Stromal cell of bone marrow (primary cell): ENCODE measurements at regions not wholly inside any gene's neighbourhood (a gene's known extent, or its start where the extent isn't known, plus 50 kb on each side); places are given as distances from the start of the nearest gene placed in this dataset.
A peak's percentile ranks its signal among the peaks of the same experiment; 100 is the strongest.
"Not testable (repeated sequence)": the region's sequence is repeated elsewhere in the genome, so short reads cannot be mapped to it uniquely, and the experiment has no call there.

Source experiments
- DNase-seq: peaks from one replicate; pipeline ENCODE4 v3.0.0-alpha.2; 2012; ENCODE audit warnings: low read depth

DNA sequence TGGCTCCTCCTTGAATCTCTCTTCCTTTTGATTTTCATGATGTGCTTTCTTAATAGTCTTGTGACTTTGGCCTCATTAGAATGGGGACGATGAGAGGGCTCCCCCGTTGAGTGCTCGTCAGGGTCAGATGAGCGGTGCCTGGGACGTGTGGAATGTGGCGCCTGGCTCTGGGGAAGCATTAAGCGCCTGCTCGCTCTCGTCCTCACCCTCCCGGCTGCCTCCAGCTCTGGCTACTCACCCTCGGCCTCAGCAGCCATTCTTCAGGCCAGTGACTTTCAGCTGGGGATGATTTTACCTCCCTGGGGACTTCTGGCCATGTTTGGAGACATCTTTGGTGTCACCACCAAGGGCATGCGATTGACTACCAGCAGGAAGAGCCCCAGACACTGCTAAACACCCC is 69.7 kb downstream of the RPS6KA4 start:
- DNase-seq = no peak

DNA sequence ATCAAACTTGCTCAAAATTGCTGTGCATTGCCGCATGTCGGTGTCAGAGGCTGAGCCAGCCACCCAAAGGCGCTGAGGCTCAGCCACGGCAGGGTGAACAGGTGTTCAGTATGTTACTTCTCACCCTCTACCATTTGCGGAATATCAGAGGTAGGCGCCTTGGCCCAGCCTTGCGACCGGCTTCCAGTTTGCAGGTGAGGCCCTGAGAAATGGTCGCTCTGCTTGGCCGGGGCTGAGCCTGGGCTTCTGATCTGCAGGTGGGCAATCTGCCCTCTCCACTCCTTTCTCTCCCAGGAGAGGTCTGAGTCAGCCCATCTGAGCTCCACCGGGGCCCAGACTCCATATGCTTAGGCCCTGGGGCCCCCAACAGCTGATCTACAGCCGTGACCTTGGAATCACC is 71.0 kb downstream of the RPS6KA4 start:
- no peak for DNase-seq

DNA sequence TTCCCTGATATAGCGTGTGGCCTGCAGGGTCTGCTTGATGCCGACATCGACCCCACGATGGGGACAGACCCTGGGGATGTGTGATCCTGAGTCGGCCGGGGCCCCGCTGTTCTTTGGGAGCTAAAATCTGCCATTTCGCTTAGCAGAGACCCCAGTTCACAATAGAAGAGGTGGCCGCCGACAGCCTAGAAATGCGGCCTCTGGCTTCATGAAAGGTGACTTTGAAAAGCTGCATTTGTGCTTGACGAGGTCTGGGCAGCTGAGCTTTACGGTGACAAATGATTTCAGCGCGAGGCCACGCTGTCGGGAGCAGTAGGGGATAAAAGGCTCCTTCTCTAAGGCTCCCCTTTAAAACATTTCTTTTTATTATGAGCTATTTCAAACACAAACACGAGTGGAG is 71.7 kb downstream of the RPS6KA4 start:
- no peak for DNase-seq

DNA sequence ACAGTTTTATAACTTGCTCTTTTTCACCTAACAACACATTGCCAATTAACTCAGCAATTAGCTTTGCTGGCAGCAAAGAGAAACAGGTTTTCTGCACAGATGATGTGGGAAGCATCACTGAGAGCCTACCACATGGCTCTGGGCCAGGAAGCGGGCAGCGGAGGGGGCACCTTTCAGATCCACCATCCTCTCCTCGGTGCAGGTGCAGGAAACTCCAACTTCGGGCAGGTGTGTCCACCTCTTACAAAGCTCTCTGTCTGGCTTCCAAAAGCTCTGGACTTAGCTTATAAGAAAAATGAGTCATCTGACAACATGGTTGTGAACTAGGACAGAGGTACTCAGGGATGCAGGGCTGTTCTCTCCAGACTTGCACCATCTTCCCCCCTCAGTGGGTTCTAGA is 77.0 kb downstream of the RPS6KA4 start:
- DNase-seq = no peak

DNA sequence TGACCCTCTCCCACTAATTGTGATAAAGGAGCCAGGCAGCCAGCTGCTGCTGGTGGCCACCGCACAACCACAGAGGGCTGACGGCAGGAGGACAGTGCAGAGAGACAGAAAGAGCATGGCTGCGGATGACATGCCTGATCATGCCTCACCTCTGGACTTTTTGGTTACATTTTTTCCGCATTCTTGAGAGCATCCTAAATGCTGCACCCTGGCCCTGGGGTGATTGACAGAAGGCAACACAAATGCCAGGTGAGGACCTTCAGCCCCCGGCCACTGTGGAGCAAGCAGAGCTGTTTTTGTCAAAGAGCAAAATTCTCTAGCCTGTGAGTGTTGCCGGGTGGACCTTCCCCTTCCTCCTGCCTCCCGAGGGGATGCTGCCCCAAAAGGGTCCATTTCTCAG is 78.5 kb downstream of the RPS6KA4 start:
- DNase-seq = no peak

DNA sequence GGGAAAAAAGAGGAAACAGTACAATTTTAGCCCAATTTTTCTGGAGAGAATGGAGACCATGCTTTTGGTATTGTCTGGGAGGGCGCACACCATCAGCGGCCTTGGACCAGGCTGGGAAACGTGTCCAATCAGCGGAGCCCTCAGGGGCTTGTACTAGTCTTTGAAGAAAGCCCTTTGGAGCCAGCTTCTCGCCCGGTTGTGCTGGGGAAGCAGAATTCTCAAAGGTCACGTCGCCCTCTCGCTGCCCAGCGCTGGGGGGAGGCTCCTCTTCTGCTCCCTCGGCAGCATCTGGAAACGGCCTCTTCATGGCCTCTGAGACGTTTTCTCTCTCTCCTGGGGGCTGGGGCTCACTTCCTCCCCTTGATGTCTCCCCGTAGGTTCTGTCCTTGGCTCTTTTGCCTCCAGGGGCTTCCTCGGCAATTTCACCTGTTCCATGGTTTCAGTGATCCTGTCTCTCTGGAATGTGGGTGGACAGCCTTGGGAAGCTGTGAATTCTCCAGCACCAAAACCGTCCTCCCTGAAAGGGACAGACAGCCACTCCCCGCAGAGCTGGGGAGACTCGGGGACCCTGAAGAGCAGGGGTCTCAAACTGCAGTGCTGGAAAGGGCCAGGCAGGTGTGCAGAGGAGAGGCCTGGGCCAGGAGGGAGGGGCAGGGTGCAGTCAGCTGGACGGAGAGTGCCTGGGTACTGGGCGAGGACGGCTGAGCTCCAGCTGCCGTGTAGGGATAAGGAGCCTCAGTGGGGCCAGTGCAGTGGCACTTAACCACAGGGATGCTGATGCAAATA is 80.2 kb downstream of the RPS6KA4 start:
- no peak for DNase-seq

DNA sequence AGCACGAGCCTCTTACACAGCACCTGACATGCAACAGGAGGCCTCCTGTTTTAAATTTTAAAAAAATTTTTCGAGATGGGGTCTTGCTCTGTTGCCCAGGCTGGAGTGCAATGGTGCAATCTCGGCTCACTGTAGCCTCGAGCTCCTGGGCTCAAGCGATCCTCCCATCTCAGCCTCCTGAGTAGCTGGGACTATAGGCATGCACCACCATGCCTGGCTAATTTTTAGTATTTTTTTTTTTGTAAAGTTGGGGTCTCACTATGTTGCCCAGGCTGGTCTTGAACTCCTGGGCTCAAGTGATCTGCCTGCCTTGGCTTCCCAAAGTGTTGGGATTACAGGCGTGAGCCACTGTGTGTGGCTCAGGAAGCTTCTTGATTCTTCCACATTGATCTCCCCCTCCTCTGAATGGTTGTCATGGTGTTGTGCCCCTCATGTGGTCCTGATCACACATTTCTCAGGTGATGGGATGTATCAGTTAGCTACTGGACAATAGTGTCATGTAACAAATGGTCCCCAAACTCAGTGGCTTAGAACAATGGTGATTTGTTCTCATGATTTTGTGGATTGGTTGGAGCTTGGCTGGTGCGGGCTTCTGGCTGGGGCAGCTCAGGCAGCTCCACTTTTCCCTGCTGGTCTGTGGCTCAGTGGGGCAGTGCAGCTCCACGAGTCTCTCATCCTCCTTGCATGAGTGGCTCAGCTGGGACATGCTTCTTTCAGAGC is 81.0 kb downstream of the RPS6KA4 start:
- DNase-seq = not testable (repeated sequence)

DNA sequence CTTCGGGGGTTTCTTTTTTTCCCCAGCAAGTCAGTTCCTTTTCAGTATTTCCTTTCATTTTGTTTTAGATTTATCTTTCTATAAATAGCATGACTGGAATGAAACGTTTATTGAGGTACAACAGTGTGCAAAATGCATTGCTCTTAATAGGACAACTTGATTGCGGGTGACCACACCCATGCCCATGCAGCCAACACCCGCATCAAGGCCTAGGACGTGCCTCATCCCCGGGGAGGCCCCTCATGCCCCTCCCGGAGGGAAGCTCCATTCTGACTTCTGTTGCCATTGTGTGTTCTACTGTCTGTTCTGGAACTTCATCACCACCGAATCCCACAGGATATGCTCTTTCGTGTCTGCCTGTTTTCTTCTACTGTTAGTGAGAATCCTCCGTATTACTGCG is 82.2 kb downstream of the RPS6KA4 start:
- DNase-seq = no peak

DNA sequence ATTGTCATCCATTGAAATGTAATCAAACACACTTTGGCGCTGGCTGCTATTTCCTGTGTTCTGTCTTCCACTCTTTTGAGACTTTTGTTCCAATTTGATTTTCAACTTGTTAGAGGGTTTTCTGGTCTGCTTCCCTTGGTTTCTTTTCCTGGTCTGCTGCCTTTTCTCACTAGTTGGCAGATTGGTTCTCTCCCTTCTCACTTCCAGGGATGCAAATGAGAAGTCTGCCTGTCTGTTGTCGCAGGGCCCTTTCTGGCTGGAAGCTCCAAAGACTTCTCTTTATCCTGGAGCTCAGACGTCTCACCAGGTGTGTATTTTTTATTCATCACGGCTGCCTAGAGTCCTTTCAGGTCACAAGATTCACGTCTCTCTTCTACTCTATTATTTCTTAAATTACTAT is 84.0 kb downstream of the RPS6KA4 start:
- no peak for DNase-seq

DNA sequence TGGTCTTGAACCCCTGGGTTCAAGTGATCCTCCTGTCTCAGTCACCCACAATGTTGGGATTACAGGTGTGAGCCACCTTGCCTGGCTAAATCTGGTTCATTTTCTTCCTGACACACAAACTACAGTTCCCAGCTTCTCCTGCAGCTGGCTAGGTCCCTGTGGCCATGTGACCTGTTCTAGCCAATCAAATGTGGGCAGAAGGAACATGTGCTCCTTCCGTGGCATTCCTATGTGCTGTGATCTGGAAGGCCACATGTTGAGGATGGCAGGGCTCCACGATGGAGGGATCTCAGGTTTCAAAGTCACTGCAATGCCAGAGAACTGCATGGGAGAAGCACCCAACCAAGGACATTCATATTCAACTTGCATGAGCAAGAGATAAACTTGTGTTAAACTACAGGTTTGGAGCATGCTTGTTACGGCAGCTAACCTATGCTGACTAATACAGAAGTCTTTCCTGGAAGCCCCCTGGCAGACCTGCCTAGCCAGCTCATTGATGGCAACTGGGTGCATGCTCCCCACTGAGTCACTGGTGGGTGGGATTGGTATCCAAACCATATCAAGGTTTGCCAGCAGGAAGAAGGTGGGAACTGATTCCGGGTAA is 86.0 kb downstream of the RPS6KA4 start:
- DNase-seq = peak; percentile 9

DNA sequence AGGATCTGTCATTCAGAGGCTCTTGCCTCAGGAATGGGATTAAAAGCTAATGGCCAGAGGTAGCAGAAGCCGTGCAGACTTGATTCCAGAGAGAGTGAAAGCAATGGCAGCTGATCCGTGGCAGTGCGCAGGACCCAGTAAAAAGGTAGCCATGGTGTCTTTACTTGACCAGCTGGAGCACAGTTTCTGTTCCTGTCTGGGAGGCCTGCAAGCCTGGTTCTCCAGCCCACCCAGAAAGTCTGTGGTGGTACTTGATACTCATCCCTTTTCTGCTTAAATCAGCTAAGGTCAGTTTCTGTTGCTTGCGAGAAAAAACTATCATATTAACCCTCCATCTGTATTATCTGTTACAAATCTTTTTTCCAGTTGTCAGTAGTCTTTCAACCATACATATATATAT is 86.7 kb downstream of the RPS6KA4 start:
- DNase-seq = no peak

DNA sequence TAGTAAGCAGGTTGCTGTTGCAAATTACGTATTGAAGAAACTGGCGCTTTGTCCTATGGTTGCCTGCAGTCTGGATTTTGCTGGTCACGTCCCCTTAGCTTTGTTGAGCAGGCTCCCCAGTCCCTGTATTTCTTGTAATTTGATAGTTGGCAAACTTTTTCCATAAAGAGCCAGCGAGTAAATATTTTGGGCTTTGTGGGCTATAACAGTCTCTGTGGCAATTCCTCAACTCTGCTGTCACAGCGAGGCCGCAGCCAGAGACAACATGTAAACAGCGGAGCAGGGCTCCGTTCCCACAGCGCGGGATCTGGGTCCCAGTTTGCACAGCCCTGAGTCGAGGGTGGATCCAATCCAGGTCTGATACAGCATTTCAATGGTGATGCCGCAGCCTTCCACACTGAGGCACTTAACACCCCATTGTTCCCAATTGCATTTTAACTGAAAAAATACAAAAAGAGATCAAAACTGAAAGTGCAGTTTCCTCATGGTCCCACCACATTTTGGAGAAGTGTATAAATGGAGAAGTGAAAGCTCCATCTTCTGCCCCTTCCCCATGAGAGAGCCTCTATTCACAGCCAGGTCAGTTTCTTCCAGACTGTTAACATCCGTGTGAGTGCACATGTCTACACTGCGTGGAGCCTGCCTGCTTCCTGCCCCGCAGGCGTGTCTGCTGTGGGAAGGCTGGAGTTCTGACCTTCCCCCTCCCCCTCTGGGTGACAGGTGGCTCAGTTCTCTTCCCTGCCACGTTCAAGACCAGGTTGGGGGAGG is 89.1 kb downstream of the RPS6KA4 start:
- DNase-seq = peak; percentile 46

DNA sequence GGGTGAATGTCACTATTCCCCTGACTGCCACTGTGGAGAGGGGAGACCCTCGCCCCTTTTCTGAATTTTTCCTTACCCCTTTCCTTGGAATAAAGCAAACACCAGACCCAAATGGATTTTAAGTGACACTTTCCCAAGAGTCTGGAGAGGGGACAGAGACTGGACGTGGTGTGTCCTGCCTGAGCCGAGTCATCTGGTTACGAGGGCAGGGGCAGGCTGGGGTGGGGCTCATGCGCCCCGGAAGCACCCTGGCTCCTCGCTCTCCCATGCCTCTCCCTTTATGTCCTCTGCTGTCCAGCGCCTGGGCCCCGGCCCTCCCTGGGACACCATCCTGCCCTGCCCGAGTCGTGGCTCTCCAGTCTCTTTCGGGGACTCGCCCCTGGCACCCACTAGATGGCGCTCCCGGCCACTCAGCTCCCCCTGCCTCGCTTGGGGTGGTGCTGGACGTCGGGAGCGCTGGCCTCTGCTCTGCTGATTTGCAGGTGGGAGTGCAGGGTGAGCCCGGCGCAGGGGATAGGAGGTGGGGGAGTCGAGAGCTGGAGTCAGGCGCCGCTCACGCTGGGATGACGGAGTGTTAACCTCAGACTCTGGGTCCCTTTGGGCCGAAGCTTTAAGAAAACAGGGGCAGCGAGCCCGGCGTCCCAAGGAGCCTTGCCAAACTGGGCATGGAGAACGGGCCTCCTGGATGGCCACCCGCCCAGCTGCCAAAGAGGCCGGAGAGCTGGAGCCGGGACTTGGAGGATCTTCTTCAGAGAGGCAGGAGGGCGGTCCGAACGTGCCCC is 89.8 kb downstream of the RPS6KA4 start:
- peak; percentile 35 for DNase-seq

DNA sequence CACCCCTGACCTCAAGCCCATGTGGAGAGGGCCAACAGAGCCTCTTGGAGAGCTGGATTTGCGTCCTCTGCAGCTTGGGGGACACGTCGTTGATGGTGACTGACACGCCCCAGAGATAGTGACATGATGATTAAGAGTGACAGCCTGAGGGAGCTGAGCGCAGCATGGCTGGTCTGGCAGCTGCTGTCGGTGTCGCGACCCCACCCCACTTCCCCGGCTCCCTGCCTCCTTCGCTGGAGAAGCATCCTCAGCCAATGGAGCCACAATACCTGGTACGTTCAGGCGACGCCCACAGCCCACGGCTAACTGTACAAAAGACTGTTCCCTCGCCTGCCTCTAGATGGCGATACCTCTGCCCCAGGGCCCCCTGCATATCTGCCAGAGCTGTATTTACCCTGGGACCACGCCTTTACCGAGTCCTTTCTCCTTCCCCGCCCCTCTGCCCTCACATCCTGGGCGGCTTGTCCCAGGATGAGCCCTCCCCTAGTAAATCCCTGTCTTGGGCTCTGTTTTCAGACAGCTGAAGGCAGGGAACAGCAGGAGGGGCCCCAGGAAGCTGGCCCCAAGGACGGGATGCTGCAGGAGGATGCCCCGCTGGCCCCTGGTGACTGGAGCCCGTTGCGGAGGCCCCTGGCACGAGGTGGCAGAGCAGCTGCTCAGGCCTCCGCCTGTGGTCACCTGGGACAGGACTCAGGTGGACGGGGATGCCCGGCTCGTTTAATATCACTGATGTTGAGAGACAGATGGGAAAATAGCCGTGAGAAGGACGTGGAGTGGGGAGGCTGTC is 90.6 kb downstream of the RPS6KA4 start:
- no peak for DNase-seq

DNA sequence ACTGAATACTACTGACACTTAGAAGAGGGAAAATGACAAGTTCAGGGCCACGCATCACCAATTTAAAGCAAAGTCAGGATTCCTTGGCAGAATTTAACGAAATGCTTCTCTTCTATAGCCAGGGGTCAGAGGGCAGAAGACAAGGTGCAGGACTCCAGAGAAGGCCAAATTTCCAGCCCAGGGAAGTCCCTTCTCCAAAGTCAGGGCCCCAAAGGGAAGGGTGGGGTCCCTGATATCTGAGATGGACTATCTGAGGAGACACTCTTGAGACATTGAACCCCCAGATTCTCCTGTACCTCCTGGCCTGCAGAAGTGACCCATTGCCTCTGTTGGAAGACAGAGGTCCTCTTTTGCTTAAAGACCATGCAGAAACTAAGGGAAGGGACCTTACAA is 91.2 kb downstream of the RPS6KA4 start:
- no peak for DNase-seq

DNA sequence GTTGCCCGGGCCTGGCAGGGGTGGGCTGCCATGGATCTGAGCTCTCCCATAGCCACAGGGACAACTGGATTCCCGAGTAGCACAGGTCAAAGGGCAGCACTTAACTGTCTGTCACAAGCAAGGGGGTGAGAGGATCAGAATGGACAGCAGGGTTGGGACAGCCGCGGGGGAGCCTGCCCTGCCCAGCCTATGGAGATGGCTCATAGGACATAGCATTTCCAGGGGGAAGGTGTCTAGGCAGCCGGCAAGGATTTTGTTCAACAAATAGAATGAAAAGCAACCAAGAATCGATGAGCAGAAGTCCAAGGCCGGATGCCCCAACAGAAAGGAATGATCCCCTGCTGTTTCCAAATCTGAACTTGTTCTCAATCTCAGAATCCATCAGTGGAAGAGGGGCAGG is 92.9 kb downstream of the RPS6KA4 start:
- DNase-seq = no peak

DNA sequence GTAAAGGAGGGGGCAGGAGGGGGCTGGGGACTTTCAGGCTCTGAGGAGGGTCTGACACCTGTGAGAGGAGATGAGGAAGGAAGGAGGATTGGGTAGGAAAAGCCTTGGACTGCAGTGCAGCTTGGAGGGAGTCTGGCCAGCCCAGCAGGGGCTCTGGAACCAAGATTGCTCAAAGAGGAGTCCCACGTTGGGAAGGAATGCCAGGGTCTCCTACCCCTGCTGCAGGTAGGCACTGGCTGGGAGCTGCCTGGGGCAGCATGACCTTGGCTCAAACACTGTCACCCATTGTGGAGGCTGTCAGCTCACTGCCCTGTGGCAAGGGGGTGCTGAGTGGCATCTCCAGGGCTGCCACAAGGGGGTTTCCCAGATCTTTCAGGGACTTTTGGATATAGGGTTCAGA is 94.5 kb downstream of the RPS6KA4 start:
- no peak for DNase-seq

DNA sequence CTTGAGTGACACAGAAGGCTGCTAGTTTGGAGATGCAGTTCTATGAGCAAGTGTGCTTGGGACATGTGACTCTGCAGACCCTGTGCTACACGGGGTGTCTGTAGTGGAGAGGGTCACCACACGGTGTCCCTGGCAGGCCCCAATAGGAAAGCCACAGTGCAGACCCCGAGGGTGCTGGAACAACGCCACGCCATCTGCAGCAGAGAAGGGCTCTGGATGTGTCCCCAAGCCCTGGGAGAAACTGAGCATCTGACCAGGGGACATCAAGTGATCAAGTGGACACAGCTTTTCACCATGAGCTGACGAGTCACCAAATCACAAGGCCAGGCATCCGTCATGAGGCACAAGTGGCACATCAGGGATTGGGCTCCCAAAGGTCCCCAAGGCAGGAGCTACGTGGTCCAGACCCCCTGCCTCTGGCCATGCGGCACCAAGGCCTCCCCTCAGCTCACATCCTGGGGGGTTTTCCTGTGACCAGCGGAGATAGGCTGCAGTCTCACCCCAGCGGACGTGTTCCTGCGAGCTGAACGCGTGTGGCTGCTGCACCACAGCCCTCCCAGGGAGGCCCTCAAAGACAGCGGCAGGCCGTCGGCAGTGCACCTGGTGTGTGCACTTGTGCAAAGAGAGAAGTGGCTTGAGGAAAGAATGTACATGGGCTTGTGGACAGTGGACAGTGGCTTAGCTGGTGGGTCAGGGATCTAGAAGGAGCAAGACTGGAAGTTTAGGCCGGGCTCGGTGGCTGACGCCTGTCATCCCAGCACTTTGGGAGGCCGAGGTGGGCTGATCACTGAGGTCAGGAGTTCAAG is 96.7 kb downstream of the RPS6KA4 start:
- DNase-seq = no peak

DNA sequence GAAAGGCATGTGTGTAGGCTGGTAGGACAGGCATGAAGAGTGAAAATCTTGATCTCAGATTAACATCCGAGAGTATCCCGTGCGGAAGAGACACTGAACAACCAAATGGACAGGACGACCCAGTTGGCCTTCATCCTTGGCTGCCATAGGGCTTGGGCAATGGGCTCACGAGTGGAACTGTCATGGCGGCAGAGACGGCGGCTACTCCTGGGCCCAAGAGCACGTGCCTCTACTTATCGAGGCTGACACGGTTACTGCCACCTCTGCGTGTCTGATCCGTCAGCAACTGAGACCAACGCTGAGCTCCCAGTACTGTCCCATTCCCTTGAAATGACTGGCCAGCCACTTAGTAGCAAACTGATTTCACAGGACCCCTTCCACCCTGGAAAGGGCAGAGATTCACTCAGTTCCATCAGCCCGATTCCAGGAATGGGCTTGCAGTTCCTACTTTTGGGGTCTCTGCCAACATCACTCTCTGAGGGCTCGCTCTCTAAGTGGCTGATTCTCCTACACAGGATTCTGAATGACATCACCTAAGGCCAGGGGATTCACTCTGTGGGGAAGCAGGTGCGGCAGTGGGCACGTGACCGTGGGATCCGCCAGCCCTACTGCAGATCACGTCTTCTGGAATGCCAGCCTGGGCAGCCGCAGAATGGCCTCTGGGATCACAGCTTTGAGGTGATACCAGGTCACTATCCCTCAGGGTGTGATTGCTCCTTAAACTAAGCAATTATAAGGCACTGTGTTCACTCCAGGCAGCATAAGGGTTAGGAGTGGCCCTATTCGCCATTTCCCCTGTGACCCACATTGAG is 97.8 kb downstream of the RPS6KA4 start:
- DNase-seq = no peak
